Parathyroid adenoma (tissue), 2 donors: ENCODE measurements at regions not wholly inside any gene's neighbourhood (a gene's known extent, or its start where the extent isn't known, plus 50 kb on each side); places are given as distances from the start of the nearest gene placed in this dataset.

ENCODE experiments used
- H2AFZ ChIP-seq: fragments of 300-600 bp; sonication (generic); one replicate; pipeline ENCODE4 v1.7.0; 2017; ENCODE audit warnings: antibody characterized with exemption, mild to moderate bottlenecking
- H3K27ac ChIP-seq: fragments of 300-600 bp; sonication (generic); one replicate; pipeline ENCODE4 v1.7.0; 2017
- H3K27me3 ChIP-seq: fragments of 300-600 bp; sonication (generic); one replicate; pipeline ENCODE4 v1.7.0; 2017; ENCODE audit warnings: low read length; ENCODE audit not compliant: control insufficient read depth, insufficient read depth
- H3K36me3 ChIP-seq: fragments of 300-600 bp; sonication (generic); one replicate; pipeline ENCODE4 v1.7.0; 2017; ENCODE audit warnings: low read length; ENCODE audit not compliant: control insufficient read depth, insufficient read depth
- H3K4me1 ChIP-seq: fragments of 300-600 bp; sonication (generic); one replicate; pipeline ENCODE4 v1.7.0; 2017; ENCODE audit warnings: control low read depth
- H3K4me2 ChIP-seq: fragments of 300-600 bp; sonication (generic); one replicate; pipeline ENCODE4 v1.7.0; 2017; ENCODE audit warnings: low read length
- H3K4me3 ChIP-seq: fragments of 300-600 bp; sonication (generic); one replicate; pipeline ENCODE4 v1.7.0; 2017; ENCODE audit warnings: low read depth, low read length
- H3K79me2 ChIP-seq: fragments of 300-600 bp; sonication (generic); one replicate; pipeline ENCODE4 v1.7.0; 2017; ENCODE audit warnings: control low read depth
- H3K9ac ChIP-seq: fragments of 300-600 bp; sonication (generic); one replicate; pipeline ENCODE4 v1.7.0; 2017; ENCODE audit warnings: mild to moderate bottlenecking
- H3K9me3 ChIP-seq: fragments of 300-600 bp; sonication (generic); one replicate; pipeline ENCODE4 v1.7.0; 2017; ENCODE audit warnings: low read length; ENCODE audit not compliant: control insufficient read depth
- TF ChIP-seq, protein P1 (sequence below): fragments of 300-600 bp; sonication (generic); IDR thresholded peaks from one replicate; pipeline ENCODE4 v1.7.0; 2017; ENCODE audit warnings: antibody characterized with exemption, mild to moderate bottlenecking
- donor health status: primary hyperparathyroidism.

DNA sequence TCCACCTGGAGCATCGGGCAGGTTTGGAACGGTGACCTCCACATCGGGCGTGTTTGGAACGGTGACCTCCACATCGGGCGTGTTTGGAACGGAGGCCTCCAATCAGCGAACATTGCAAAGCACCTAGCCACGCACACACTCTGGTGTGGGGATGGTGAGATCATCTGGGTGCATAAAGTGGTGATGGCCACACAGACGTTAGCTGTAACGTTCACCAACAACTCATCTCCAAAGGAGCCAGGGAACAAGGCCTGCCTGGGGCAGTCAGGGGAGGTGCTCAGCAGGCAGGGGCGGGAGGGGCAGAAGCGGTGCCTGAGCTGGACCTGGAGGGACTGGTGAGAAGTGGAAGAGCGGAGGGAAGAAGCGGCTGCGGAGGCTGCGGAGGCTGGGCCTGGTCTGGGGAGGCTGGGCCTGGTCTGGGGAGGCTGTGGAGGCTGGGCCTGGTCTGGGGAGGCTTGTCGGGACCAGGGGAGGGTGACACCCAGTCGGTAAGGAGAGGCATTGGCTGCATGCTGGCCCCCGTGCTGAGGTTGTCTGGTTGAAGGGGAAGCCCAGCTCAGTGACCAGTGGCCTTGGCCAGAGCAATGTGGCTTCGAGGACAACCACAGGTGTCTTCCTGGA lies 89.9 kb downstream of the PSMB1 start:
- Histone ChIP-seq H3K79me2 (no peaks in the 10 kb centered on the region), H3K4me1 (no peaks in the 10 kb centered on the region), H3K4me3 (no peak overlapping the region), H3K9me3 (no peaks in the 10 kb centered on the region), H3K9ac (no peak overlapping the region), H3K36me3 (no peaks in the 10 kb centered on the region), H3K4me2 (no peak overlapping the region), H3K27me3 (no peaks in the 10 kb centered on the region), H3K27ac (no peak overlapping the region), H2AFZ (no peak overlapping the region)
- TF ChIP-seq, protein P1, sequence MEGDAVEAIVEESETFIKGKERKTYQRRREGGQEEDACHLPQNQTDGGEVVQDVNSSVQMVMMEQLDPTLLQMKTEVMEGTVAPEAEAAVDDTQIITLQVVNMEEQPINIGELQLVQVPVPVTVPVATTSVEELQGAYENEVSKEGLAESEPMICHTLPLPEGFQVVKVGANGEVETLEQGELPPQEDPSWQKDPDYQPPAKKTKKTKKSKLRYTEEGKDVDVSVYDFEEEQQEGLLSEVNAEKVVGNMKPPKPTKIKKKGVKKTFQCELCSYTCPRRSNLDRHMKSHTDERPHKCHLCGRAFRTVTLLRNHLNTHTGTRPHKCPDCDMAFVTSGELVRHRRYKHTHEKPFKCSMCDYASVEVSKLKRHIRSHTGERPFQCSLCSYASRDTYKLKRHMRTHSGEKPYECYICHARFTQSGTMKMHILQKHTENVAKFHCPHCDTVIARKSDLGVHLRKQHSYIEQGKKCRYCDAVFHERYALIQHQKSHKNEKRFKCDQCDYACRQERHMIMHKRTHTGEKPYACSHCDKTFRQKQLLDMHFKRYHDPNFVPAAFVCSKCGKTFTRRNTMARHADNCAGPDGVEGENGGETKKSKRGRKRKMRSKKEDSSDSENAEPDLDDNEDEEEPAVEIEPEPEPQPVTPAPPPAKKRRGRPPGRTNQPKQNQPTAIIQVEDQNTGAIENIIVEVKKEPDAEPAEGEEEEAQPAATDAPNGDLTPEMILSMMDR: no peak

DNA sequence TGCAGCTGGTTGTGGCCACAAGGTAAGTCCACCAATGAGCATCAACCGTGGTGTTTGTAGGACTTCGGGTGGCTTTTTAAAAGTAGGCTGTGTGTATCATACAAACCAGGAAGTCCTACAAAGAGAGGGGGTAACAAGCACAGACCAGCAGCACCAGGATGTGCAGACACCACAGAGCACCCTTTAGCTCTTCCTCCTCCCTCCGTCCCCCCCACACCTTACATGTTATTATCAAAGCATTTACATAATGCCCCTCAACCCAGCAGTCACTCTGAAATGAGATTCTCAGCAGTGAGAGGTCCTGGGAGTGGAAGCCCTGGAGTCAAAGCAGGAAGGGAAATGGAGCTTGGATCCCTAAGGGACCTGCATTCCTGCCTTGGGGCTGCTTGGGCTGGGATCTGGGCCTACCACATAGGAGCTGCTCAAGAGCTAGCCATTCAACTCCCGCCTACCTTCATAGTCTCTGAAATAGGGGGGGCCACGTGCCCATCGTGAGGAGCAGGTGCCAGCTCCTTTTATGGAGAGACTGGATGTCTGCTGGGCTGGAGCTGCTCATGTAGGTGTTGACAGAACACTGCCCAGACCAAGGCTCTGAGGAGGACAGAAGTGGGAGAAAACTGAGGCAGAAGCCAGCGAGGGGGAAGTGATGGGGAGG lies 90.6 kb downstream of the PSMB1 start:
- Histone ChIP-seq H2AFZ (no peak overlapping the region), H3K9ac (no peak overlapping the region), H3K9me3 (no peaks in the 10 kb centered on the region), H3K4me1 (no peaks in the 10 kb centered on the region), H3K4me3 (no peak overlapping the region), H3K79me2 (no peaks in the 10 kb centered on the region), H3K4me2 (no peak overlapping the region), H3K36me3 (no peaks in the 10 kb centered on the region), H3K27me3 (no peaks in the 10 kb centered on the region), H3K27ac (no peak overlapping the region)
- TF ChIP-seq, protein P1: no peak

DNA sequence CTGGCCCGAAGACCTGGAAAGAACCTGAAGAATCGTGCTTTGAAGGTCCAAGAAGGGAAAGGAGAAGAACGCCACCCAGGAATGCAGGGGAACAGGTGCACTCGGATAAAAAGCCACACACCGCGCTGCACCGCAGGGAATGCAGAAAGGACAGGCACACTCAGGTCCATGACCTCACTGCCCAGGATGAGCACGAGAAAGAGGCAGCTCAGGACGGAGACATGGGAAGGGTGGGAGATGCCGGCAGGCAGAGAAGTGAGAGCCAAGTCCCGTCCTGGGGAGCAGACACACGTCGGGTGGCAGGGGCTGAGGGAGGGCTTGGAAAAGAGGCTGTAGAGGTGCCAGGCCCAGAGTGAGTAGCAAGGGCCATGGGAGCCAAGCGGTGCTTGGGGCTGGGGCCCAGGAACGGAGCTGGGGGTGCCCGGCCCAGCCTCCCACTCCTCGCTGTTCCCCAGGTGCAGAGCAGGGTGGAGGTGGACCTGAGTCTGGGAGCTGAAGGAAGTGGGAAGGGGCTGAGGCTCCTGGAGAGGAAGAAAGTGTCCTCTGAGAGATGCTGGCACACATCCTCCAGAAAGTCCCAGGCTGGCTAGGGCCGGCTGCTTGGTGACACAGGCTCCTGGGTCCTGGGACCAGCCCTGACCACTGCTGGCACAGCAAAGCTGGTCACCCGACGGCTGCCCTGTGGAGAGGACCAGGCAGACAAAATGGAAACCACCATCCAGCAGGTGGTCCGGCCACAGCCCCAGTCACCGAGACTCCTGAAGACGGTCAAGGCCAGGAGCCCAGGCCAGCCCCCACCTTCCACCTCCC lies 91.3 kb downstream of the PSMB1 start:
- TF ChIP-seq, protein P1: no peak
- Histone ChIP-seq H3K9me3 (no peaks in the 10 kb centered on the region), H3K36me3 (no peaks in the 10 kb centered on the region), H3K4me3 (no peak overlapping the region), H3K27me3 (no peaks in the 10 kb centered on the region), H3K4me1 (no peaks in the 10 kb centered on the region), H3K9ac (no peak overlapping the region), H3K27ac (no peak overlapping the region), H2AFZ (no peak overlapping the region), H3K79me2 (no peaks in the 10 kb centered on the region), H3K4me2 (no peak overlapping the region)

DNA sequence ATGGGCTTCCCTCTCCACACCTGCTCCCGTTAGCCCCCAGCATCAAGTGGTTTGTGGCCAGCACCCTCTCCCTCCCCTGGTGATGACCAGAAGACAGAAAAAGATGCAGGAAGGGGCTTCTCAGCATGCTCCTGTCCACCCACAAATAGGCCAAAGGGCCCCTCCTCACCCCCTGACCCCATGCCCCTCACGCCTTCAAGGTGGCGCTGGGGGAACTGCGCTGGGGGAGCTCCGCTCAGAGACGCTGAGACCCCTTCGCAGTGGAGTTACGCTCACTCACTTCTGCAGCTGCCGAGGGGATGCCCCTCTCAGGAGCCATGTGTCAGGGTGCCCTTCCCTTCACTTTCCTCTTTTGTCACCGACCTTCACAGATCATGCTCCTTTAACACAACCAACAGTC lies 92.0 kb downstream of the PSMB1 start:
- no peak overlapping the region for H3K4me2 ChIP-seq
- H3K4me3 ChIP-seq: no peak overlapping the region
- H3K36me3 ChIP-seq: no peaks in the 10 kb centered on the region
- no peaks in the 10 kb centered on the region for H3K79me2 ChIP-seq
- no peak overlapping the region for H2AFZ ChIP-seq
- H3K9ac ChIP-seq: no peak overlapping the region
- H3K4me1 ChIP-seq: no peaks in the 10 kb centered on the region
- TF ChIP-seq, protein P1: no peak
- H3K9me3 ChIP-seq: no peaks in the 10 kb centered on the region
- no peaks in the 10 kb centered on the region for H3K27me3 ChIP-seq
- no peak overlapping the region for H3K27ac ChIP-seq
